T1000 (cell line): ENCODE measurements at regions not wholly inside any gene's neighbourhood (a gene's known extent, or its start where the extent isn't known, plus 50 kb on each side); places are given as distances from the start of the nearest gene placed in this dataset.
"Not testable (repeated sequence)": the region's sequence is repeated elsewhere in the genome, so short reads cannot be mapped to it uniquely, and the experiment has no call there.

Source experiments
- DNase-seq: peaks from one replicate; lab custom pipeline; 2025; ENCODE audit warnings: mixed read lengths; lab: John Stamatoyannopoulos, UW

- no peak for DNase-seq
These were observed 88.7 kb upstream of the KCTD7 start for GRCh38 chr7:66539902-66540375.

GRCh38 chr7:66542049-66542448 lies 86.6 kb upstream of the KCTD7 start:
- no peak for DNase-seq

- no peak for DNase-seq
These were observed 86.0 kb upstream of the KCTD7 start for GRCh38 chr7:66542528-66543269.

GRCh38 chr7:66549466-66549865 lies 79.2 kb upstream of the KCTD7 start:
- DNase-seq, result no peak

GRCh38 chr7:66553001-66553400 lies 75.7 kb upstream of the KCTD7 start:
- DNase-seq, result no peak

GRCh38 chr7:66553675-66554074 lies 75.0 kb upstream of the KCTD7 start:
- DNase-seq, result not testable (repeated sequence)

- not testable (repeated sequence) for DNase-seq
These were observed 74.4 kb upstream of the KCTD7 start for GRCh38 chr7:66554291-66554690.

GRCh38 chr7:66554842-66555430 lies 73.7 kb upstream of the KCTD7 start:
- DNase-seq, result not testable (repeated sequence)

- DNase-seq, result no peak
These were observed 72.5 kb upstream of the KCTD7 start for GRCh38 chr7:66556177-66556548.

GRCh38 chr7:66556549-66557213 lies 72.0 kb upstream of the KCTD7 start:
- no peak for DNase-seq

- no peak for DNase-seq
These were observed 71.2 kb upstream of the KCTD7 start for GRCh38 chr7:66557214-66558200.

- DNase-seq, result no peak
These were observed 70.5 kb upstream of the KCTD7 start for GRCh38 chr7:66558201-66558641.

GRCh38 chr7:66558660-66559465 lies 69.8 kb upstream of the KCTD7 start:
- no peak for DNase-seq

GRCh38 chr7:66564045-66564444 lies 64.6 kb upstream of the KCTD7 start:
- no peak for DNase-seq

- not testable (repeated sequence) for DNase-seq
These were observed 58.5 kb upstream of the KCTD7 start for GRCh38 chr7:66570179-66570578.

GRCh38 chr7:66571568-66571967 lies 57.1 kb upstream of the KCTD7 start:
- no peak for DNase-seq

GRCh38 chr7:66573782-66574495 lies 54.7 kb upstream of the KCTD7 start:
- not testable (repeated sequence) for DNase-seq

- DNase-seq, result not testable (repeated sequence)
These were observed 53.9 kb upstream of the KCTD7 start for GRCh38 chr7:66574768-66575167.

- no peak for DNase-seq
These were observed 53.3 kb upstream of the KCTD7 start for GRCh38 chr7:66575398-66575797.

- DNase-seq, result no peak
These were observed 52.0 kb upstream of the KCTD7 start for GRCh38 chr7:66576646-66577045.
